ENCODE measurements at regions not wholly inside any gene's neighbourhood (a gene's known extent, or its start where the extent isn't known, plus 50 kb on each side); places are given as distances from the start of the nearest gene placed in this dataset.
A peak's percentile ranks its signal among the peaks of the same experiment; 100 is the strongest.

- DNase-seq (ENCODE audit: low read depth), result no peak
- no peak overlapping the region for H3K4me3 ChIP-seq (ENCODE audit: control insufficient read depth, low read depth, low read length)
- TF ChIP-seq CTCF (conservative IDR thresholded peaks at IDR 0.05; ENCODE audit: control insufficient read depth, insufficient read depth, low read depth, low read length), result no peak
Observed at GRCh38 chr12:42980441-42980840, 390.9 kb upstream of the PRICKLE1 start.

- no peak for DNase-seq (ENCODE audit: low read depth)
- no peak overlapping the region for H3K4me3 ChIP-seq (ENCODE audit: control insufficient read depth, low read depth, low read length)
- no peak for TF ChIP-seq CTCF (conservative IDR thresholded peaks at IDR 0.05; ENCODE audit: control insufficient read depth, insufficient read depth, low read depth, low read length)
Observed at GRCh38 chr12:42979746-42980145, 390.2 kb upstream of the PRICKLE1 start.

- no peak overlapping the region for H3K4me3 ChIP-seq (ENCODE audit: control insufficient read depth, low read depth, low read length)
- no peak for DNase-seq (ENCODE audit: low read depth)
- TF ChIP-seq CTCF (conservative IDR thresholded peaks at IDR 0.05; ENCODE audit: control insufficient read depth, insufficient read depth, low read depth, low read length), result no peak
Observed at GRCh38 chr12:42978708-42979107, 389.2 kb upstream of the PRICKLE1 start.

- DNase-seq (ENCODE audit: low read depth), result peak; percentile 58
- no peak overlapping the region for H3K4me3 ChIP-seq (ENCODE audit: control insufficient read depth, low read depth, low read length)
- no peak for TF ChIP-seq CTCF (conservative IDR thresholded peaks at IDR 0.05; ENCODE audit: control insufficient read depth, insufficient read depth, low read depth, low read length)
Observed at GRCh38 chr12:42977451-42978230, 388.1 kb upstream of the PRICKLE1 start.

- no peak for DNase-seq (ENCODE audit: low read depth)
- no peak overlapping the region for H3K4me3 ChIP-seq (ENCODE audit: control insufficient read depth, low read depth, low read length)
- no peak for TF ChIP-seq CTCF (conservative IDR thresholded peaks at IDR 0.05; ENCODE audit: control insufficient read depth, insufficient read depth, low read depth, low read length)
Observed at GRCh38 chr12:42976620-42977019, 387.1 kb upstream of the PRICKLE1 start.

- no peak for TF ChIP-seq CTCF (conservative IDR thresholded peaks at IDR 0.05; ENCODE audit: control insufficient read depth, insufficient read depth, low read depth, low read length)
- no peak for DNase-seq (ENCODE audit: low read depth)
- no peak overlapping the region for H3K4me3 ChIP-seq (ENCODE audit: control insufficient read depth, low read depth, low read length)
Observed at GRCh38 chr12:42976122-42976521, 386.6 kb upstream of the PRICKLE1 start.
